ENCODE measurements at regions not wholly inside any gene's neighbourhood (a gene's known extent, or its start where the extent isn't known, plus 50 kb on each side); places are given as distances from the start of the nearest gene placed in this dataset.

DNA sequence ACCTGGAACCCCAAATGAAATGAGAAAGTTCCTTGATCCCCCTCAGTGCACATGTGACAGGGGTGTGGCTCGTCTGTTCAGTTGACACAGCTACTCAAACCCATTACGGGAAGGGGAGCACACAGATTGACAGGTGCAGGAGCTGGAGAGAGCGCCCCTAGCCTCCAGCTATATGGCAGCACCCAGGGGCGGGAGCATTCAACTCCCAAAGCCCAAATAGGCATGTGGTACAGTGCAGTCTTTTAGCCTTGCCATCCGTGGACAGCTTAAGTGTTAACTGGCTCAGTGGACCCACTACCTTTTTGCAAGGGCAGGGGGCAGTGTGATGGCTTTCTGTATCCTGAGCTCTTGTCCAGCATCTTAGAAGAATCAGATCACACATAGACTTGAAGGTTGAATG lies 1374.2 kb upstream of the ALCAM start:
- H3K36me3 ChIP-seq (replicated peaks; ENCODE audit: insufficient read depth, low read depth) = no peaks in the 10 kb centered on the region
- no peak overlapping the region for H3K4me3 ChIP-seq
- no peak overlapping the region for H2AFZ ChIP-seq
- H3K9me2 ChIP-seq (replicated peaks; ENCODE audit: insufficient read depth) = no peaks in the 10 kb centered on the region
- H3K4me2 ChIP-seq = no peak overlapping the region
- H3K9me3 ChIP-seq (ENCODE audit: low read depth) = no peaks in the 10 kb centered on the region
- no peak for TF ChIP-seq CTCF (IDR thresholded peaks at IDR 0.05; ENCODE audit: poor library complexity)
- no peak for TF ChIP-seq EZH2 (IDR thresholded peaks at IDR 0.05; ENCODE audit: borderline replicate concordance)
- TF ChIP-seq EZH2phosphoT487 (IDR thresholded peaks at IDR 0.05; ENCODE audit: low read depth, severe bottlenecking, unreplicated experiment) = no peak
- H3K4me1 ChIP-seq (ENCODE audit: insufficient read depth) = no peaks in the 10 kb centered on the region
- no peaks in the 10 kb centered on the region for H3K27me3 ChIP-seq
- WGBS (ENCODE audit: low lambda C conversion rate, missing lambda C conversion rate) = 90% methylated on average over 5 of the region's 5 CpGs
- no peaks in the 10 kb centered on the region for H4K20me1 ChIP-seq (ENCODE audit: insufficient read depth, poor library complexity, severe bottlenecking)
- no peaks in the 10 kb centered on the region for H3K79me2 ChIP-seq
- no peak overlapping the region for H3K27ac ChIP-seq
- DNase-seq (ENCODE audit: low spot score) = no peak

DNA sequence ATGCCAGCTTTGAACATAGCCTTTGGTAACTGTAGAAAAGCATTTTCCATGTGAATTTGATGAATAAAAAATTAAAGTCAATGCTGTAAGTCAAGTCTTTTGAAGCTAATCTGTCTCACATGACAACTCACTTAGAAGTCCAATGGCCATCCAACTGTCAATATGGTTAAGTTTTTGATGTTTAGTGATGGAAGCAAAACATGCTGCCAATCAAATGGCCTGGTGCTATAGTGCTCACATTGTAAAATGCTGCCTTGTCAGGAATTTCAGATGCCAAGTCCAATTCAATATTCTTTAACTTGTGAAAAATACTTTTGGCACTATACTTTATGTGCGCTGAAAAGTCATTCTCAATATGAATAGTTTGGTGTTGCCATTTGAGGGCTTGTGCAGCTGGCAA lies 1361.8 kb upstream of the ALCAM start:
- Histone ChIP-seq H3K4me2 (no peak overlapping the region), H3K27ac (no peak overlapping the region), H2AFZ (no peak overlapping the region), H3K36me3 (replicated peaks; ENCODE audit: insufficient read depth, low read depth) (no peaks in the 10 kb centered on the region), H3K79me2 (no peaks in the 10 kb centered on the region), H3K27me3 (no peaks in the 10 kb centered on the region), H3K9me3 (ENCODE audit: low read depth) (no peaks in the 10 kb centered on the region), H3K4me1 (ENCODE audit: insufficient read depth) (no peaks in the 10 kb centered on the region), H3K4me3 (no peak overlapping the region), H3K9me2 (replicated peaks; ENCODE audit: insufficient read depth) (no peaks in the 10 kb centered on the region), H4K20me1 (ENCODE audit: insufficient read depth, poor library complexity, severe bottlenecking) (no peaks in the 10 kb centered on the region)
- 97% methylated on average over 1 of the region's 1 CpG for WGBS (ENCODE audit: low lambda C conversion rate, missing lambda C conversion rate)
- TF ChIP-seq EZH2phosphoT487 (IDR thresholded peaks at IDR 0.05; ENCODE audit: low read depth, severe bottlenecking, unreplicated experiment) (no peak), EZH2 (IDR thresholded peaks at IDR 0.05; ENCODE audit: borderline replicate concordance) (no peak), CTCF (IDR thresholded peaks at IDR 0.05; ENCODE audit: poor library complexity) (no peak)
- DNase-seq (ENCODE audit: low spot score) = no peak

- no peaks in the 10 kb centered on the region for H3K9me2 ChIP-seq (replicated peaks; ENCODE audit: insufficient read depth)
- no peaks in the 10 kb centered on the region for H3K36me3 ChIP-seq (replicated peaks; ENCODE audit: insufficient read depth, low read depth)
- no peaks in the 10 kb centered on the region for H4K20me1 ChIP-seq (ENCODE audit: insufficient read depth, poor library complexity, severe bottlenecking)
- H3K4me3 ChIP-seq = no peak overlapping the region
- H3K4me1 ChIP-seq (ENCODE audit: insufficient read depth) = no peaks in the 10 kb centered on the region
- no peak overlapping the region for H2AFZ ChIP-seq
- no peak for DNase-seq (ENCODE audit: low spot score)
- WGBS (ENCODE audit: low lambda C conversion rate, missing lambda C conversion rate) = 70% methylated on average over 1 of the region's 1 CpG
- TF ChIP-seq EZH2phosphoT487 (IDR thresholded peaks at IDR 0.05; ENCODE audit: low read depth, severe bottlenecking, unreplicated experiment) (no peak), EZH2 (IDR thresholded peaks at IDR 0.05; ENCODE audit: borderline replicate concordance) (no peak), CTCF (IDR thresholded peaks at IDR 0.05; ENCODE audit: poor library complexity) (no peak)
- H3K27ac ChIP-seq = no peak overlapping the region
- H3K79me2 ChIP-seq = no peaks in the 10 kb centered on the region
- no peak overlapping the region for H3K4me2 ChIP-seq
- no peaks in the 10 kb centered on the region for H3K27me3 ChIP-seq
- no peaks in the 10 kb centered on the region for H3K9me3 ChIP-seq (ENCODE audit: low read depth)
Measured at GRCh38 chr3:104005815-104006214, 1360.9 kb upstream of the ALCAM start.

DNA sequence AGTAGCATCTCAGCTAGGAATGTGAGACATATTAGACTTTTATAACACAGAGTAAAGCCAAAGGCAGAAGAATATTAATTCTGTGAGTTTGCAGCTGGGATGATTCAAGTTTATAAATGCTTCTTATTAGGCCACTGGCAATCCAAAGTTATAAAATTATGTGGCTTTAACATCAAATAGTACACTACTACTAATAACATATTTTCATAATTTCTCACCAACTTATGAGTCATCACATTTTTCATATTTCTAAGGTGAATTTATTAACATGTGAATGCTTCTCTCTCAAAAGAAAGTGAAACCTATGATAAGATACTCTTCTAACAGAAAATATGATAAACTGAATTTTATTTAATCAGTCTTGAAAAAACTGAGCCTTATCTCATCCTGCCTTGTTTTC lies 1348.2 kb upstream of the ALCAM start:
- TF ChIP-seq EZH2phosphoT487 (IDR thresholded peaks at IDR 0.05; ENCODE audit: low read depth, severe bottlenecking, unreplicated experiment) (no peak), EZH2 (IDR thresholded peaks at IDR 0.05; ENCODE audit: borderline replicate concordance) (no peak), CTCF (IDR thresholded peaks at IDR 0.05; ENCODE audit: poor library complexity) (no peak)

More for the DNA sequence above, 1348.2 kb upstream of the ALCAM start:
- Histone ChIP-seq H3K4me2 (no peak overlapping the region), H3K4me1 (ENCODE audit: insufficient read depth) (no peaks in the 10 kb centered on the region), H3K4me3 (no peak overlapping the region), H3K9me2 (replicated peaks; ENCODE audit: insufficient read depth) (no peaks in the 10 kb centered on the region), H2AFZ (no peak overlapping the region), H3K36me3 (replicated peaks; ENCODE audit: insufficient read depth, low read depth) (no peaks in the 10 kb centered on the region), H3K27ac (no peak overlapping the region), H3K79me2 (no peaks in the 10 kb centered on the region), H3K9me3 (ENCODE audit: low read depth) (no peaks in the 10 kb centered on the region), H3K27me3 (no peaks in the 10 kb centered on the region), H4K20me1 (ENCODE audit: insufficient read depth, poor library complexity, severe bottlenecking) (no peaks in the 10 kb centered on the region)
- no peak for DNase-seq (ENCODE audit: low spot score)
